NCI-H748 (cell line): ENCODE measurements at regions not wholly inside any gene's neighbourhood (a gene's known extent, or its start where the extent isn't known, plus 50 kb on each side); places are given as distances from the start of the nearest gene placed in this dataset.
"Not testable (repeated sequence)": the region's sequence is repeated elsewhere in the genome, so short reads cannot be mapped to it uniquely, and the experiment has no call there.

ENCODE experiments used
- DNase-seq: peaks from one replicate; lab custom pipeline; 2025; ENCODE audit not compliant: unreplicated experiment; lab: John Stamatoyannopoulos, UW

GRCh38 chr13:79895416-79895815 lies 414.5 kb downstream of the NDFIP2 start:
- no peak for DNase-seq

- DNase-seq: not testable (repeated sequence)
Observed at GRCh38 chr13:79887278-79887677, 406.3 kb downstream of the NDFIP2 start.

- no peak for DNase-seq
Observed at GRCh38 chr13:79886601-79887000, 405.6 kb downstream of the NDFIP2 start.

- no peak for DNase-seq
Observed at GRCh38 chr13:79884890-79885289, 403.9 kb downstream of the NDFIP2 start.

GRCh38 chr13:79883216-79883615 lies 402.3 kb downstream of the NDFIP2 start:
- no peak for DNase-seq

GRCh38 chr13:79880818-79881217 lies 399.9 kb downstream of the NDFIP2 start:
- no peak for DNase-seq

GRCh38 chr13:79874396-79875360 lies 393.7 kb downstream of the NDFIP2 start:
- DNase-seq: no peak

GRCh38 chr13:79871594-79871993 lies 390.6 kb downstream of the NDFIP2 start:
- DNase-seq: no peak

- DNase-seq: no peak
Observed at GRCh38 chr13:79870766-79871165, 389.8 kb downstream of the NDFIP2 start.

- DNase-seq: no peak
Observed at GRCh38 chr13:79870123-79870522, 389.2 kb downstream of the NDFIP2 start.

- DNase-seq: peak; percentile 51
Observed at GRCh38 chr13:79869326-79869725, 388.4 kb downstream of the NDFIP2 start.

GRCh38 chr13:79867254-79867653 lies 386.3 kb downstream of the NDFIP2 start:
- no peak for DNase-seq

GRCh38 chr13:79866436-79866835 lies 385.5 kb downstream of the NDFIP2 start:
- no peak for DNase-seq

GRCh38 chr13:79862515-79862914 lies 381.6 kb downstream of the NDFIP2 start:
- DNase-seq: no peak

- no peak for DNase-seq
Observed at GRCh38 chr13:79861731-79862130, 380.8 kb downstream of the NDFIP2 start.

- DNase-seq: no peak
Observed at GRCh38 chr13:79860791-79861190, 379.8 kb downstream of the NDFIP2 start.

- no peak for DNase-seq
Observed at GRCh38 chr13:79859756-79860155, 378.8 kb downstream of the NDFIP2 start.

GRCh38 chr13:79853251-79853650 lies 372.3 kb downstream of the NDFIP2 start:
- DNase-seq: no peak

GRCh38 chr13:79851318-79851717 lies 370.4 kb downstream of the NDFIP2 start:
- DNase-seq: no peak

- no peak for DNase-seq
Observed at GRCh38 chr13:79847882-79848592, 367.1 kb downstream of the NDFIP2 start.

- DNase-seq: peak; percentile 91
Observed at GRCh38 chr13:79846386-79846785, 365.4 kb downstream of the NDFIP2 start.
